GM12891 (cell line): ENCODE measurements at regions not wholly inside any gene's neighbourhood (a gene's known extent, or its start where the extent isn't known, plus 50 kb on each side); places are given as distances from the start of the nearest gene placed in this dataset.

Experiments
- POLR2A ChIP-seq: IDR thresholded peaks from 2 replicates; pipeline ENCODE4 v1.6.1; 2011; ENCODE audit warnings: low read depth, low read length, control low read depth
- TAF1 ChIP-seq: IDR thresholded peaks from 2 replicates; pipeline ENCODE4 v1.6.1; 2011; ENCODE audit warnings: low read depth, low read length, control low read depth

- TF ChIP-seq TAF1 (no peak), POLR2A (no peak)
Observed at GRCh38 chr5:36772276-36773140, 104.1 kb upstream of the NIPBL start.
